Smooth muscle cell (in vitro differentiated cells): ENCODE measurements at regions not wholly inside any gene's neighbourhood (a gene's known extent, or its start where the extent isn't known, plus 50 kb on each side); places are given as distances from the start of the nearest gene placed in this dataset.
"Not testable (repeated sequence)": the region's sequence is repeated elsewhere in the genome, so short reads cannot be mapped to it uniquely, and the experiment has no call there.

Source experiments
- DNase-seq: peaks from one replicate; lab custom pipeline; 2025; ENCODE audit not compliant: unreplicated experiment; lab: John Stamatoyannopoulos, UW
- H2AFZ ChIP-seq: fragments of 200-600 bp; sonication (generic); 2 replicates; pipeline ENCODE4 v1.6.0; 2016; ENCODE audit warnings: antibody characterized with exemption, low read depth, mild to moderate bottlenecking
- H3F3A ChIP-seq: fragments of 200-600 bp; sonication (generic); 2 replicates; pipeline ENCODE4 v1.6.0; 2017; ENCODE audit warnings: antibody characterized with exemption, low read depth
- H3K27ac ChIP-seq: fragments of 200-600 bp; sonication (generic); 2 replicates; pipeline ENCODE4 v1.5.1; 2016; ENCODE audit warnings: low read depth, mild to moderate bottlenecking
- H3K27me3 ChIP-seq: fragments of 200-600 bp; sonication (generic); 2 replicates; pipeline ENCODE4 v1.6.1; 2016; ENCODE audit warnings: low read depth, mild to moderate bottlenecking
- H3K36me3 ChIP-seq: fragments of 200-600 bp; sonication (generic); 2 replicates; pipeline ENCODE4 v1.5.1; 2016; ENCODE audit warnings: low read depth
- H3K4me1 ChIP-seq: fragments of 200-600 bp; sonication (generic); 2 replicates; pipeline ENCODE4 v1.5.1; 2016; ENCODE audit warnings: low read depth
- H3K4me2 ChIP-seq: fragments of 200-600 bp; sonication (generic); 2 replicates; pipeline ENCODE4 v1.6.0; 2016; ENCODE audit warnings: mild to moderate bottlenecking
- H3K4me3 ChIP-seq: fragments of 200-600 bp; sonication (generic); 2 replicates; pipeline ENCODE4 v1.5.1; 2016; ENCODE audit warnings: mild to moderate bottlenecking
- H3K79me2 ChIP-seq: fragments of 200-600 bp; sonication (generic); 2 replicates; pipeline ENCODE4 v1.6.0; 2016; ENCODE audit warnings: low read depth, mild to moderate bottlenecking
- H3K9ac ChIP-seq: fragments of 200-600 bp; sonication (generic); 2 replicates; pipeline ENCODE4 v1.6.0; 2016; ENCODE audit warnings: low read depth
- H3K9me3 ChIP-seq: fragments of 200-600 bp; sonication (generic); replicated peaks from 2 replicates; pipeline ENCODE4 v1.5.1; 2016; ENCODE audit warnings: low read depth
- H4K20me1 ChIP-seq: fragments of 200-600 bp; sonication (generic); 2 replicates; pipeline ENCODE4 v1.6.0; 2016; ENCODE audit warnings: low read depth
- WGBS: methylation state at CpG from one replicate; pipeline ENCODE4 v1.1.7; 2016; ENCODE audit warnings: low lambda C conversion rate; 5-methylcytosine and 5-hydroxymethylcytosine counted together

GRCh38 chr10:47609311-47609710 lies 85.9 kb upstream of the AGAP9 start:
- not testable (repeated sequence) for H3K27me3 ChIP-seq, H3K79me2 ChIP-seq, H4K20me1 ChIP-seq, H3K4me3 ChIP-seq, H2AFZ ChIP-seq, H3K9me3 ChIP-seq, H3K9ac ChIP-seq, H3F3A ChIP-seq, H3K4me2 ChIP-seq, H3K36me3 ChIP-seq, H3K4me1 ChIP-seq, DNase-seq, H3K27ac ChIP-seq
- WGBS: 100% methylated on average over 1 of the region's 3 CpGs

- not testable (repeated sequence) for H3K4me3 ChIP-seq, H3K9me3 ChIP-seq
Observed at GRCh38 chr10:47605791-47606773, 82.6 kb upstream of the AGAP9 start.

GRCh38 chr10:47600604-47601003 lies 77.2 kb upstream of the AGAP9 start:
- H4K20me1 ChIP-seq, H3K27ac ChIP-seq, H3K9ac ChIP-seq, H3K4me1 ChIP-seq, H3F3A ChIP-seq, H3K4me3 ChIP-seq, H2AFZ ChIP-seq, H3K36me3 ChIP-seq, H3K4me2 ChIP-seq, H3K27me3 ChIP-seq, H3K9me3 ChIP-seq, DNase-seq, H3K79me2 ChIP-seq: not testable (repeated sequence)
- WGBS: 91% methylated on average over 2 of the region's 2 CpGs

More at GRCh38 chr10:47605791-47606773, 82.6 kb upstream of the AGAP9 start:
- not testable (repeated sequence) for H3K9ac ChIP-seq, H4K20me1 ChIP-seq, H3K27me3 ChIP-seq, H3K79me2 ChIP-seq, H3K4me2 ChIP-seq, H3K27ac ChIP-seq, DNase-seq, H3F3A ChIP-seq, H3K36me3 ChIP-seq, H3K4me1 ChIP-seq, H2AFZ ChIP-seq
- 100% methylated on average over 1 of the region's 1 CpG for WGBS

- 85% methylated on average over 12 of the region's 15 CpGs for WGBS
- H3K9me3 ChIP-seq, H4K20me1 ChIP-seq, H3K4me1 ChIP-seq, H3K36me3 ChIP-seq, H3F3A ChIP-seq, H3K4me3 ChIP-seq, H3K79me2 ChIP-seq, H3K4me2 ChIP-seq, H3K27me3 ChIP-seq, H2AFZ ChIP-seq, H3K9ac ChIP-seq, DNase-seq, H3K27ac ChIP-seq: not testable (repeated sequence)
Observed at GRCh38 chr10:47600127-47600526, 76.7 kb upstream of the AGAP9 start.

GRCh38 chr10:47599657-47600056 lies 76.2 kb upstream of the AGAP9 start:
- not testable (repeated sequence) for H4K20me1 ChIP-seq, H3K9ac ChIP-seq, H2AFZ ChIP-seq, H3K27me3 ChIP-seq, H3F3A ChIP-seq, H3K9me3 ChIP-seq, H3K4me1 ChIP-seq, H3K4me3 ChIP-seq, H3K79me2 ChIP-seq, H3K4me2 ChIP-seq, H3K36me3 ChIP-seq, DNase-seq, H3K27ac ChIP-seq
- 91% methylated on average over 16 of the region's 16 CpGs for WGBS

- not testable (repeated sequence) for H3K4me3 ChIP-seq, H3K79me2 ChIP-seq, H3K4me2 ChIP-seq, DNase-seq, H2AFZ ChIP-seq, H3K4me1 ChIP-seq, H4K20me1 ChIP-seq, H3K9ac ChIP-seq, H3K27me3 ChIP-seq, H3K9me3 ChIP-seq, H3K27ac ChIP-seq, H3F3A ChIP-seq, H3K36me3 ChIP-seq
- 92% methylated on average over 3 of the region's 4 CpGs for WGBS
Observed at GRCh38 chr10:47593805-47594204, 70.4 kb upstream of the AGAP9 start.

GRCh38 chr10:47593129-47593528 lies 69.7 kb upstream of the AGAP9 start:
- H3K4me2 ChIP-seq, H3K9me3 ChIP-seq, H3K36me3 ChIP-seq, DNase-seq, H4K20me1 ChIP-seq, H3K27ac ChIP-seq, H2AFZ ChIP-seq, H3K9ac ChIP-seq, H3K79me2 ChIP-seq, H3K4me3 ChIP-seq, H3F3A ChIP-seq, H3K4me1 ChIP-seq, H3K27me3 ChIP-seq: not testable (repeated sequence)
- WGBS: 79% methylated on average over 2 of the region's 2 CpGs

GRCh38 chr10:47590956-47591355 lies 67.5 kb upstream of the AGAP9 start:
- not testable (repeated sequence) for H4K20me1 ChIP-seq, H3K9ac ChIP-seq, H3K79me2 ChIP-seq, H3K36me3 ChIP-seq, H2AFZ ChIP-seq, DNase-seq, H3K4me2 ChIP-seq, H3K9me3 ChIP-seq, H3K4me1 ChIP-seq, H3K4me3 ChIP-seq, H3K27me3 ChIP-seq, H3F3A ChIP-seq, H3K27ac ChIP-seq
- 76% methylated on average over 3 of the region's 3 CpGs for WGBS
